CMK (cell line): ENCODE measurements at regions not wholly inside any gene's neighbourhood (a gene's known extent, or its start where the extent isn't known, plus 50 kb on each side); places are given as distances from the start of the nearest gene placed in this dataset.
"Not testable (repeated sequence)": the region's sequence is repeated elsewhere in the genome, so short reads cannot be mapped to it uniquely, and the experiment has no call there.

ENCODE experiments used
- DNase-seq: peaks from one replicate; pipeline ENCODE4 v3.0.0-alpha.2; 2010; ENCODE audit warnings: low read depth

- DNase-seq, result no peak
Observed at GRCh38 chr2:230593765-230594164, 118.9 kb upstream of the CAB39 start.

- no peak for DNase-seq
Observed at GRCh38 chr2:230594286-230594840, 118.3 kb upstream of the CAB39 start.

GRCh38 chr2:230599853-230600252, 112.8 kb upstream of the CAB39 start:
- DNase-seq, result no peak

DNA sequence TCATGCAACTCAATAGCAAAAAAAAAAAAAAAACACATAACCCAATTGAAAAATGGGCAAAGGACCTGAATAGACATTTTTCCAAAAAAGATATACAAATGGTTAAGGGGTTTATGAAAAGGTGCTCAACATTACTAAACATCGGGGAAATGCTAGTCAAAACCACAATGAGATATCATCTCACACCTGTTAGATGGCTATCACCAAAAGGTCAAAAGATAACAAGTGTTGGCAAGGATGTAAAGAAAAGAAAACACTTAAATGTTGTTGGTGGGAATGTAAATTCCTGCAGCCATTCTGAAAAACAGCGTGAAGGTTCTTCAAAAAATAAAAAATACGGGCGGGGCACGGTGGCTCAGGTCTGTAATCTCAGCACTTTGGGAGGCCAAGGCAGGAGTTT, 112.4 kb upstream of the CAB39 start:
- DNase-seq, result no peak

- DNase-seq, result no peak
Observed at GRCh38 chr2:230600881-230601280, 111.8 kb upstream of the CAB39 start.

DNA sequence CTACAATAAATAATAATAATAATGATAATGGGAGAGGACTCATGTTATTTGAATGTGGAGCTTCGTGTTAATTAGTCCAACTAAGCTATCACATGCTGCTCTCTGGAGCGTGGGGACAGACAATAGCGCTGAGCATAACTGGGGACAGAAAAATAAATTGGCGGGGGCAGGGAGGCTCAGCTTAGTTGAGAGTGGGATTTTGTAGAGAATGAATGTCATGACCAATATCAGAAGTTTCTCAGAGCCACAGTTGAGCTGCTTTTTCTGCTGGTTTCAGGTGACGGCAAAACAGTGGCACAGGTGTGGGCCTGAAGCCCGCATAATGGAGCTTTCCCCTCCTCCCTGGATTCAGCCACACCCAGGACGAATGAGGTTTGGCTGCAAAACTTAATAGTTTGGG, 111.1 kb upstream of the CAB39 start:
- no peak for DNase-seq

DNA sequence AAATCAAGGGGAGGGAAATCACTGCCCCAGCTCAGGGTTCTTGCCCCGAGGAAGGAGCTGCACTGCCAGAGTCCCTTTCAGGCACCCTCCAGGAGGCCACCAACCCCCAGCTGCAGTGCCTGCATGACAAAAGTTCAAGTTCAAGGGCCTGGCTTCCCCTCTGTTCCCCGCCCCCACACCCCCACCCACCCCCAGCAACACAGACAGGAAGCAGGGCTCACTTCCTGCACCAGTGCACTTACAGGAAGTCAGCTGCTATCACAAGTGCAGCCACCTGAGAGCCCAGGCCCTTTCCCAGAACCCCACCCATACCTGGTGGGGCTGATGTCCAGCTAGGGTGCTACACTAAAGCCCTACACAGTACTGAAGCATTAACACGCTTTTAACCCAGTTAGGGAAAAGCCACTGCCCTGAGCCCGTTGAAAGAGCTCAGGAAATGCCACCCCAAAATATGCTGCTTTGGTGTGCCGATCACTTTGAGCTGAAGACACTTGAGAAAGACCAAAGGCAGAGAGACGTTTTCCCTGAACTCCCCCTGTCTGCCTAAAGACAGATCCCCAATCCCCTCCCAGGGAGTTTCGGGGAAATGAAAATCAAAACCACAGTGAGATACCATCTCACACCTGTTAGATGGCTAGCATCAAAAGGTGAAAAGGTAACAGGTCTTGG, 109.9 kb upstream of the CAB39 start:
- DNase-seq, result peak; percentile 30

GRCh38 chr2:230603317-230603716, 109.3 kb upstream of the CAB39 start:
- DNase-seq, result not testable (repeated sequence)

DNA sequence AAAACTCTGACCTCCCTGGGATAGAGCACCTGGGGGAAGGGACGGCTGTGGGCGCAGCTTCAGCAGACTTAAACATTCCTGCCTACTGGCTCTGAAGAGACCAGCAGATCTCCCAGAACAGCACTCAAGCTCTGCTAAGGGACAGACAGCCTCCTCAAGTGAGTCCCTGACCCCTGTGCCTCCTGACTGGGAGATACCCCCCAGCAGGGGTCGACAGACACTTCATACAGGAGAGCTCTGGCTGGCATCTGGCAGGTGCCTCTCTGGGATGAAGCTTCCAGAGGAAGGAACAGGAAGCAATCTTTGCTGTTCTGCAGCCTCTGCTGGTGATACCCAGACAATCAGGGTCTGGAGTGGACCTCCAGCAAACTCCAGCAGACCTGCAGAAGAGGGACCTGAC, 108.5 kb upstream of the CAB39 start:
- DNase-seq, result not testable (repeated sequence)

- DNase-seq, result no peak
Observed at GRCh38 chr2:230614040-230614439, 98.6 kb upstream of the CAB39 start.

GRCh38 chr2:230614913-230615332, 97.7 kb upstream of the CAB39 start:
- no peak for DNase-seq

DNA sequence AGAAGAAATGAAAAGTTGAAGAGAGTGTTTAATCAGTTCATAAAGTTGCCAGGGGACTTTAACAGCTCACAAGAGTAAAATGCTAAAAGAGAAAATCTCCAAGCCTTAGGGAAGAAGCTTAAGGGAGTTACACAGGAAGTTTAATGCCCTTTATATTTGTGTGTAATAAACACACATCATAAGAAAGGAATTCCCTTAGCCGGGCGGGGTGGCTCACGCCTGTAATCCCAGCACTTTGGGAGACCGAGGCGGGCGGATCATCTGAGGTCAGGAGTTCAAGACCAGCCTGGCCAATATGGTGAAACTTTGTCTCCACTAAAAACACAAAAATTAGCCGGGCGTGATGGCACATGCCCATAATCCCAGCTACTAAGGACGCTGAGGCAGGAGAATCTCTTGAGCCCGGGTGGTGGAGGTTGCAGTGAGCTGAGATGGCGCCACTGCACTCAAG, 95.4 kb upstream of the CAB39 start:
- not testable (repeated sequence) for DNase-seq

- no peak for DNase-seq
Observed at GRCh38 chr2:230619491-230619890, 93.2 kb upstream of the CAB39 start.

DNA sequence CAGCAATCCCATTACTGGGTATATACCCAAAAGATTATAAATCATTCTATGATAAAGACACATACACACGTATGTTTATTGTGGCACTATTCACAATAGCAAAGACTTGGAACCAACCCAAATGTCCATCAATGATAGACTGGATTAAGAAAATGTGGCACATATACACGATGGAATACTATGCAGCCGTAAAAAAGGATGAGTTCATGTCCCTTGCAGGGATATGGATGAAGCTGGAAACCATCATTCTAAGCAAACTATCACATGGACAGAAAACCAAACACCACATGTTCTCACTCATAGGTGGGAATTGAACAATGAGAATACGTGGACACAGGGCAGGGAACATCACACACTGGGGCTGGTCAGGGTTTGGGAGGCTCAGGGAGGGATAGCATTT, 87.4 kb upstream of the CAB39 start:
- DNase-seq, result not testable (repeated sequence)

GRCh38 chr2:230627091-230627490, 85.6 kb upstream of the CAB39 start:
- not testable (repeated sequence) for DNase-seq

- DNase-seq, result no peak
Observed at GRCh38 chr2:230627806-230628724, 84.6 kb upstream of the CAB39 start.

DNA sequence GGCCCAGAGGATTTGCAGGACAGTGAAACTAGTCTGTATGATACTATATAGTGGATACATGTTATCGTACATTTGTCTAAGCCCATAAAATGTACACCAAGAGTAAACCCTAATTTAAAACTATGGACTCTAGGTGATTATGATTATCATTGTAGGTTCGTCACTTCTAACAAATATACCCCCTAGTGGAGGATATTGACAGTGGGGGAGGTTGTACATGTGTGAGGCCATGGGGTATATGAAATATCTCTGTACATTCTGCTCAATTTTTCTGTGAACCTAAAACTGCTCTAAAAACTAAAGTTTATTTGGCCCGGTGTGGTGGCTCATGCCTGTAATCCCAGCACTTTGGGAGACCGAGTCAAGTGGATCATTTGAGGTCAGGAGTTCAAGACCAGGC, 81.2 kb upstream of the CAB39 start:
- no peak for DNase-seq

DNA sequence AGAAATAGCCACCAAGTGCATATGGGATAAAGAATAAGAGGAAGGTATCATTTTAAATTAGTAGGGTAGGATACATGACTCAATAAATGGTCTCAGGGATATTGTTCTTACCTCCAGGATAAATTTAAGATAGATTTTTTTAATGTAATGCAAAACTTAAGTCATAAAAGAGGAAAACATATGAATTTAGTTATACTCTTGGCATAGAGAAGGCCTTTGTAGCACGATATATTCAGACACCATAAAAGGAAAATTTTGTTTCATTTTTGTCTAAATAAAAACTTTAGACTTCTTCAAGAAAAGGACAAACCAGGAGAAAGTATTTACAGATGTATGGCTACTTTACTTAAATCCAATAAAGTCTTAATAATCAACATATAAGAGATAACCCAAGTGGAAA, 78.5 kb upstream of the CAB39 start:
- no peak for DNase-seq

- not testable (repeated sequence) for DNase-seq
Observed at GRCh38 chr2:230634721-230635313, 77.8 kb upstream of the CAB39 start.

DNA sequence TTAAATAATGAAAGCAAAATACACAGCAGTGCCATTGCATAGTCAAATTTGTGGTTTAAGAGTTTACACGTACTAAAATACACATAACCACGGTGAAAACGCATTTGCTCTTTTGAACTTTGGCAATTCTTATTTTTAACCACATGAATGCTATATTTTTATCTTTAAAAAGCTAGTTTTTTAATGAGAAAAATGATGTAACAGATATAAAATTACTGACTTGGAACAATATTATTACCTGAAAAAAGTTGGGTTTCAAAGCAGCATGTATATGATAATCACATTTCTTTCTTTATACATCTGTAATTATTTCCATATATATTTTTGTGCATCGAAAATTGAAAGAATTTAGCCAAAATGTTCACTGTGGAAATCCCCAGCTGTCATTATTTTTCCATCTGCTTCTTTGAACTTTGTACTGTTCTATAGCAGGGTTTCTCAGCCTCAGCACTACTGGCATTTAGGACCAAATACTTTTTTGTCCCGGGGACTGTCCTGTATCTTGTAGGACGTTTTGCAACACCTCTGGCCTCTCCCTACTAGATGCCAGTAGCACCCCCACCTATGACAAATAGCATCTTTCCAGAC, 75.9 kb upstream of the CAB39 start:
- DNase-seq, result no peak

DNA sequence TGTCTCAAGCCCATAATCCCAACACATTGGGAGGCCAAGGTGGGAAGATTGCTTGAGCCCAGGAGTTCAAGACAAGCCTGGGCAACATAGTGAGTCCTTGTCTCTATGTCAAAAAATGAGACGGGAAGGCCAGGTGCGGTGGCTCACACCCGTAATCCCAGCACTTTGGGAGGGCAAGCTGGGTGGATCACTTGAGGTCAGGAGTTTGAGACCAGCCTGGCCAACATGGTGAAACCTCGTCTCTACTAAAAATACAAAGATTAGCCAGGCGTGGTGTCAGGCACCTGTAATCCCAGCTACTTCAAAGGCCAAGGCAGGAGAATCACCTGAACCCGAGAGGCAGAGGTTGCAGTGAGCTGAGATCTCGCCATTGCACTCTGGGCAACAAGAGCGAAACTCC, 75.2 kb upstream of the CAB39 start:
- not testable (repeated sequence) for DNase-seq

DNA sequence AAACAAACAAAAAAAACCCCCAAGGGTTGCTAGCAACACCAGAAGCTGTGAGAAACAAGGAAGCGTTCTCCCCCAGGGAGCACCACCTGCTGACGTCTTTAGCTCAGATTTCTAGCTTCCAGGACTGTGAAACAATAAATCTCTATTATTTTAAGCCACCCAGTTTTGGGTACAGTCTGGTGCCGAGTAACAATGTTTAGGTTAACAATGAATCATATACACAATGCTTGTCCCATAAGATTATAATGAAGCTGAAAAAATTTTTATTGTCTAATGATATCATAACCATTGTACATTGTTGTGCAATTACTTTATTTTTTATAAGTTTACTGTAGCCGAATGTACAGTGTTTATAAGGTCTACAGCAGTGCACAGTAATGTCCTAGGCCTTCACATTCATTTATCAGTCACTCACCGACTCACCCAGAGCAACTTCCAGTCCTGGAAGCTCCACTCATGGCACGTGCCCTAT, 72.1 kb upstream of the CAB39 start:
- no peak for DNase-seq
